A673 (cell line): ENCODE measurements at regions not wholly inside any gene's neighbourhood (a gene's known extent, or its start where the extent isn't known, plus 50 kb on each side); places are given as distances from the start of the nearest gene placed in this dataset.
A peak's percentile ranks its signal among the peaks of the same experiment; 100 is the strongest.

Experiments used
- BruUV-seq: library from RNA; stranded (reverse); fragments of 400-500 nt; replicated peaks from 2 replicates; lab custom pipeline; 2021; lab: Mats Ljungman, UMichigan
- CTCF ChIA-PET: fragments of 300-600 bp; sonication (Branson Sonifier 250); formaldehyde crosslinking; loops from one replicate; lab custom pipeline; 2022; ENCODE audit warnings: antibody characterized with exemption; lab: Charles Lee
- POLR2A ChIA-PET: fragments of 300-600 bp; sonication (Branson Sonifier 250); formaldehyde crosslinking; loops from one replicate; lab custom pipeline; 2022; ENCODE audit warnings: antibody characterized with exemption; ENCODE audit not compliant: low non-redundant PET; lab: Charles Lee
- DNase-seq: peaks from one replicate; pipeline ENCODE4 v3.0.0-alpha.2; 2015; ENCODE audit warnings: low spot score
- H3K27ac ChIP-seq: fragments of 200-600 bp; sonication (generic); 2 replicates; pipeline ENCODE4 v1.5.1; 2016; ENCODE audit warnings: mixed run types, low read depth, mild to moderate bottlenecking, mixed read lengths, antibody characterized with exemption, low read length; ENCODE audit not compliant: poor library complexity, severe bottlenecking
- H3K27me3 ChIP-seq: fragments of 200-600 bp; sonication (generic); replicated peaks from 2 replicates; pipeline ENCODE4 v1.6.1; 2017; ENCODE audit warnings: mixed run types, low read depth, mild to moderate bottlenecking, mixed read lengths, antibody characterized with exemption, low read length; ENCODE audit not compliant: insufficient read depth, poor library complexity
- H3K36me3 ChIP-seq: fragments of 200-600 bp; sonication (generic); 2 replicates; pipeline ENCODE4 v1.6.1; 2016; ENCODE audit warnings: mixed run types, mild to moderate bottlenecking, mixed read lengths, antibody characterized with exemption, low read length; ENCODE audit not compliant: insufficient read depth, poor library complexity, severe bottlenecking
- H3K4me1 ChIP-seq: fragments of 200-600 bp; sonication (generic); 2 replicates; pipeline ENCODE4 v1.6.1; 2017; ENCODE audit warnings: mixed run types, mild to moderate bottlenecking, mixed read lengths, antibody characterized with exemption, low read length; ENCODE audit not compliant: insufficient read depth, poor library complexity, severe bottlenecking
- H3K4me3 ChIP-seq: fragments of 200-600 bp; sonication (generic); 2 replicates; pipeline ENCODE4 v1.5.1; 2016; ENCODE audit warnings: low read depth, mixed run types, mild to moderate bottlenecking, mixed read lengths, low read length; ENCODE audit not compliant: poor library complexity, severe bottlenecking
- H3K9me3 ChIP-seq: fragments of 200-600 bp; sonication (generic); 2 replicates; pipeline ENCODE4 v1.6.1; 2016; ENCODE audit warnings: mixed run types, low read depth, mild to moderate bottlenecking, mixed read lengths, antibody characterized with exemption, low read length; ENCODE audit not compliant: poor library complexity, severe bottlenecking
- EZH2 ChIP-seq: fragments of 200-600 bp; sonication (generic); IDR thresholded peaks from 2 replicates; pipeline ENCODE4 v1.6.1; 2017; ENCODE audit warnings: borderline replicate concordance, low read depth, mild to moderate bottlenecking, mixed read lengths, antibody characterized with exemption, low read length; ENCODE audit not compliant: poor library complexity, severe bottlenecking
- intact Hi-C: fragments of 100-400 bp; cut with micrococcal nuclease; formaldehyde crosslinking; loops from one replicate; pipeline ENCODE4 v1.10.0; 2022; ENCODE audit not compliant: unreplicated experiment
- TF ChIP-seq, protein P1 (sequence below): fragments of 300-800, 200-600 bp; sonication (generic); conservative IDR thresholded peaks from 2 replicates; pipeline ENCODE4 v1.5.1; 2017; ENCODE audit warnings: low read depth, mild to moderate bottlenecking, antibody characterized with exemption, low read length, moderate library complexity, mixed read lengths

DNA sequence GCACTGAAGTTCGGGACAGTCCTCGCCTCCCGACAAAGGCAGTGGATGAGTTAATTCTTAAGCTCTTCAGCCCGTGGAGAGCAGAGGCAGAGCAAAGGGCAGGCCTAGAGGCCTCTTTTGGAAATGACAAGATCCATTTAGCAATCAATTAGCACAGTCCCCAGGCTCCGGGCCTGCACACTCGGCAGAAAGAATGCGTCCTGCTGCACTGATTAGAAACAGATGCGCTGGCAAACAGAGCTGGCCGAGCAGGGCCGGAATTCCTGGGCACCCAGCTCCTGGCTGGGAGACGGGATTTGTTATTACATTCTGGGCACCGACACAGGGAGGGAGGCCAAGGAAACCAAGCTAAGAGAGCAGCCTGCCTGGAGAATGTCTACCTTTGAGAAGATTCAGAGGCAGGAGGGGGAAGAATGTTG is 162.9 kb downstream of the COPRS start:
- ChIA-PET CTCF (no interaction called here), POLR2A (no interaction called here)
- Histone ChIP-seq H3K4me3 (no peak overlapping the region), H3K36me3 (no peaks in the 10 kb centered on the region), H3K27me3 (no peaks in the 10 kb centered on the region), H3K4me1 (no peaks in the 10 kb centered on the region), H3K9me3 (no peaks in the 10 kb centered on the region), H3K27ac (no peak overlapping the region)
- TF ChIP-seq, protein P1, sequence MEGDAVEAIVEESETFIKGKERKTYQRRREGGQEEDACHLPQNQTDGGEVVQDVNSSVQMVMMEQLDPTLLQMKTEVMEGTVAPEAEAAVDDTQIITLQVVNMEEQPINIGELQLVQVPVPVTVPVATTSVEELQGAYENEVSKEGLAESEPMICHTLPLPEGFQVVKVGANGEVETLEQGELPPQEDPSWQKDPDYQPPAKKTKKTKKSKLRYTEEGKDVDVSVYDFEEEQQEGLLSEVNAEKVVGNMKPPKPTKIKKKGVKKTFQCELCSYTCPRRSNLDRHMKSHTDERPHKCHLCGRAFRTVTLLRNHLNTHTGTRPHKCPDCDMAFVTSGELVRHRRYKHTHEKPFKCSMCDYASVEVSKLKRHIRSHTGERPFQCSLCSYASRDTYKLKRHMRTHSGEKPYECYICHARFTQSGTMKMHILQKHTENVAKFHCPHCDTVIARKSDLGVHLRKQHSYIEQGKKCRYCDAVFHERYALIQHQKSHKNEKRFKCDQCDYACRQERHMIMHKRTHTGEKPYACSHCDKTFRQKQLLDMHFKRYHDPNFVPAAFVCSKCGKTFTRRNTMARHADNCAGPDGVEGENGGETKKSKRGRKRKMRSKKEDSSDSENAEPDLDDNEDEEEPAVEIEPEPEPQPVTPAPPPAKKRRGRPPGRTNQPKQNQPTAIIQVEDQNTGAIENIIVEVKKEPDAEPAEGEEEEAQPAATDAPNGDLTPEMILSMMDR = no peak
- no peak for TF ChIP-seq EZH2
- intact Hi-C loops = no loop called here
- BruUV-seq = no TSS peak
- peak; percentile 32 for DNase-seq

DNA sequence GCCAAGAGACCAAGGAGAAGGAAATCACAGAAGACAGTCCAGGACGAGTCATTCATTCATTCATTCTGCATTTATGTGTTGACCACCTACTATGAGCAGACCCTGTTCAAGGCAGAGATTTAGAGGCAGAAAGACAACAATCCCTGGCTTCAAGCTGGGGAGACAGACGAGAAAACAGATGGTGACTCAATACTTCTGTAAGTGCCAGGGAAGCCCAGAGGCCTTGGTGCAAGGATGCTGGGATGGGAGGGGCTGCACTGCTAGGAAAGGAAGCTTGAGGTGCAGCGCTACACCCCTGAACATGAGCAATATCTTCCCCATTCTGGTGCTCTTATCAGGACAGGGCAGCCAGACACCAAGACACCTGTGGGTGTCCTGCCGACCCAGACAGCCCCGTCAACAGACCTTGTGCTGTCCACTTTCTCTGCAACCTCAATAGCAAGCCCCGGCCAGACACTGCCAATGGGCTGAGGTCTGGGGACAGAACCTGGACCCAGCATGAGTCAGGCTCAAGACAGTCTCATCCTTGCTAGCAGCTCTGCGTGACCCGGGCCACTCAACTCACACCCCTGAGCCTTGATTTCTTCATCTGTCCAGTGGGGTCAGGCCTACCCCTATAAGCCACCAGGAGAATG is 163.5 kb downstream of the COPRS start:
- Histone ChIP-seq H3K4me3 (no peak overlapping the region), H3K27me3 (no peaks in the 10 kb centered on the region), H3K9me3 (no peaks in the 10 kb centered on the region), H3K27ac (no peak overlapping the region), H3K36me3 (no peaks in the 10 kb centered on the region), H3K4me1 (no peaks in the 10 kb centered on the region)
- DNase-seq = no peak
- CTCF ChIA-PET = no interaction called here
- intact Hi-C loops = no loop called here
- no peak for TF ChIP-seq EZH2
- TF ChIP-seq, protein P1 = no peak
- BruUV-seq = no TSS peak
- POLR2A ChIA-PET = no interaction called here

DNA sequence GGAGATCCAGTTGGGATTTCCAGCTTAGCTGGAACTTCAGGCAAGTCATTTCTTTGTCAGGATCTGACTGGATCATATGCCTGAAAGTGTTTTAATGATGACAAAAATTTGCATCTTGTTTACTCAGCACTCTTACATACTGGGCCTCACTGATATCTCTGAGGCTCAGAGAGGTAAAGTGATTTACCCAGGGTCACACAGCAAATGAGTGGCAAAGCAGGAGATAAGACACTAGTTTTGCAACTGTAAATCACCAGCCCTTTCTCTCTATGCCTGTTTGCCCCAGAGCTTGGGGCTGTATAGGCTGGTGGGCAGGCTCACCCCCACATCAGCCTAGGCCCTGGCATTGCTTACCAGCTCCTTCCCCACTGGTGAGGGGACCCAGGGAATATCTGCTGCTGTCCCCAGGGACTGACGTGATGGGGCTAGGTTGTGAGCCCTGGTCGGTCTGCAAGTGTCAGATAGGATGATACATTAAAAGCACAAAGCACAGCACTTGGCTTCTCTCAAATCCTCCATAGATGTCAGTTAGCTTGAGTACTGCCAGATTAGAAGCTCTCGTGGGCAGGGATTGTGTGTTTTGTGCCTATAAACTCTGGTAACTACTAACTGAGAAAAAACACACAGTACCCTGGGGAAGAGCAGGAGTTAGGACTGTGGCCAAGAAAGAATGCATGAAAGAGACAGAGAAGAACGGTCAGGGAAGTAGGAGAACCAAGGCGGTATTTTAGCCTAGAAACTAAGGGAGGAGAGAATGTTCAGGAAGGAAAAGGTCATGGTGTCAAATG is 165.4 kb downstream of the COPRS start:
- Histone ChIP-seq H3K27ac (no peak overlapping the region), H3K36me3 (no peaks in the 10 kb centered on the region), H3K27me3 (no peaks in the 10 kb centered on the region), H3K9me3 (no peaks in the 10 kb centered on the region), H3K4me3 (no peak overlapping the region), H3K4me1 (no peaks in the 10 kb centered on the region)
- TF ChIP-seq, protein P1 = no peak
- no peak for TF ChIP-seq EZH2
- no TSS peak for BruUV-seq
- intact Hi-C loops = no loop called here
- CTCF ChIA-PET = interaction anchor here (0.7 kb wide), 1 partner anchor 149 kb away, joined by 5 read pairs; no protein-coding TSS in a partner anchor
- no peak for DNase-seq
- POLR2A ChIA-PET = no interaction called here
